Panc1 (cell line): ENCODE measurements at regions not wholly inside any gene's neighbourhood (a gene's known extent, or its start where the extent isn't known, plus 50 kb on each side); places are given as distances from the start of the nearest gene placed in this dataset.
A peak's percentile ranks its signal among the peaks of the same experiment; 100 is the strongest.
"Not testable (repeated sequence)": the region's sequence is repeated elsewhere in the genome, so short reads cannot be mapped to it uniquely, and the experiment has no call there.

ENCODE experiments used
- POLR2AphosphoS5 ChIP-seq: IDR thresholded peaks from 2 replicates; pipeline ENCODE4 v1.6.1; 2012; ENCODE audit warnings: mild to moderate bottlenecking, low read depth, low read length, moderate library complexity
- TF ChIP-seq, protein P1 (sequence below): fragments of 450-650 bp; IDR thresholded peaks from 2 replicates; pipeline ENCODE4 v1.5.1; 2017; ENCODE audit warnings: mild to moderate bottlenecking
- TF ChIP-seq, protein P2 (sequence below), 2 experiments: IDR thresholded peaks; 2 replicates each; pipeline ENCODE4 v1.6.1; 2011 to 2012; ENCODE audit warnings: low read depth in 2 of 2, control low read depth in 1 of 2, low read length in 1 of 2, mild to moderate bottlenecking in 1 of 2, moderate library complexity in 1 of 2; ENCODE audit not compliant: insufficient read depth in 1 of 2

DNA sequence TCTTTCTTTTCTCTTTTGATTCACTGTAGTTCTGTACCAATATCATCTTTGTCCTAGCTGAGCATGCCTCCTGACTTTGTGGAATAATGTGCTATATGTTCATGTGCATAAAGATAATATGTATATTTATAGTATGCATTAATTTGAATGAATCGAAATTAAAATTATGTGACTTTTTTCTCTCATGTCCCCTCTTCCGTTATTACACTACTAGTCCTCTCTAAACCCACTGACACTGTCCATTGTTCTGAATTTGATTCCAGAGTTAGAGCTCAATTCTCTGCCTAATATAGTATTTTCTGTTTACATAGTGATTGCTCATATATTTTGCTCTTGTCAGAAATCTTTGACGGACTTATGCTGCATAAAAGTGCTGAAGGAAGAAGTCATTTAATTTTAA, 53.9 kb upstream of the BDP1 start:
- TF ChIP-seq, protein P1, sequence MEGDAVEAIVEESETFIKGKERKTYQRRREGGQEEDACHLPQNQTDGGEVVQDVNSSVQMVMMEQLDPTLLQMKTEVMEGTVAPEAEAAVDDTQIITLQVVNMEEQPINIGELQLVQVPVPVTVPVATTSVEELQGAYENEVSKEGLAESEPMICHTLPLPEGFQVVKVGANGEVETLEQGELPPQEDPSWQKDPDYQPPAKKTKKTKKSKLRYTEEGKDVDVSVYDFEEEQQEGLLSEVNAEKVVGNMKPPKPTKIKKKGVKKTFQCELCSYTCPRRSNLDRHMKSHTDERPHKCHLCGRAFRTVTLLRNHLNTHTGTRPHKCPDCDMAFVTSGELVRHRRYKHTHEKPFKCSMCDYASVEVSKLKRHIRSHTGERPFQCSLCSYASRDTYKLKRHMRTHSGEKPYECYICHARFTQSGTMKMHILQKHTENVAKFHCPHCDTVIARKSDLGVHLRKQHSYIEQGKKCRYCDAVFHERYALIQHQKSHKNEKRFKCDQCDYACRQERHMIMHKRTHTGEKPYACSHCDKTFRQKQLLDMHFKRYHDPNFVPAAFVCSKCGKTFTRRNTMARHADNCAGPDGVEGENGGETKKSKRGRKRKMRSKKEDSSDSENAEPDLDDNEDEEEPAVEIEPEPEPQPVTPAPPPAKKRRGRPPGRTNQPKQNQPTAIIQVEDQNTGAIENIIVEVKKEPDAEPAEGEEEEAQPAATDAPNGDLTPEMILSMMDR, result not testable (repeated sequence)
- TF ChIP-seq POLR2AphosphoS5, result not testable (repeated sequence)
- TF ChIP-seq, protein P2, sequence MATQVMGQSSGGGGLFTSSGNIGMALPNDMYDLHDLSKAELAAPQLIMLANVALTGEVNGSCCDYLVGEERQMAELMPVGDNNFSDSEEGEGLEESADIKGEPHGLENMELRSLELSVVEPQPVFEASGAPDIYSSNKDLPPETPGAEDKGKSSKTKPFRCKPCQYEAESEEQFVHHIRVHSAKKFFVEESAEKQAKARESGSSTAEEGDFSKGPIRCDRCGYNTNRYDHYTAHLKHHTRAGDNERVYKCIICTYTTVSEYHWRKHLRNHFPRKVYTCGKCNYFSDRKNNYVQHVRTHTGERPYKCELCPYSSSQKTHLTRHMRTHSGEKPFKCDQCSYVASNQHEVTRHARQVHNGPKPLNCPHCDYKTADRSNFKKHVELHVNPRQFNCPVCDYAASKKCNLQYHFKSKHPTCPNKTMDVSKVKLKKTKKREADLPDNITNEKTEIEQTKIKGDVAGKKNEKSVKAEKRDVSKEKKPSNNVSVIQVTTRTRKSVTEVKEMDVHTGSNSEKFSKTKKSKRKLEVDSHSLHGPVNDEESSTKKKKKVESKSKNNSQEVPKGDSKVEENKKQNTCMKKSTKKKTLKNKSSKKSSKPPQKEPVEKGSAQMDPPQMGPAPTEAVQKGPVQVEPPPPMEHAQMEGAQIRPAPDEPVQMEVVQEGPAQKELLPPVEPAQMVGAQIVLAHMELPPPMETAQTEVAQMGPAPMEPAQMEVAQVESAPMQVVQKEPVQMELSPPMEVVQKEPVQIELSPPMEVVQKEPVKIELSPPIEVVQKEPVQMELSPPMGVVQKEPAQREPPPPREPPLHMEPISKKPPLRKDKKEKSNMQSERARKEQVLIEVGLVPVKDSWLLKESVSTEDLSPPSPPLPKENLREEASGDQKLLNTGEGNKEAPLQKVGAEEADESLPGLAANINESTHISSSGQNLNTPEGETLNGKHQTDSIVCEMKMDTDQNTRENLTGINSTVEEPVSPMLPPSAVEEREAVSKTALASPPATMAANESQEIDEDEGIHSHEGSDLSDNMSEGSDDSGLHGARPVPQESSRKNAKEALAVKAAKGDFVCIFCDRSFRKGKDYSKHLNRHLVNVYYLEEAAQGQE (IDR thresholded peaks at IDR 0.05; ENCODE audit: insufficient read depth in 1 of 2, low read depth in 2 of 2, low read length in 1 of 2), result peak in 1 of 2 experiments; percentile 40; a peak in 1 of 4 replicates
